Hepatocyte (in vitro differentiated cells): ENCODE measurements at regions not wholly inside any gene's neighbourhood (a gene's known extent, or its start where the extent isn't known, plus 50 kb on each side); places are given as distances from the start of the nearest gene placed in this dataset.

Experiments used
- DNase-seq: peaks from one replicate; pipeline ENCODE4 v3.0.0-alpha.2; 2016; ENCODE audit warnings: low spot score
- H2AFZ ChIP-seq: fragments of 200-600 bp; sonication (generic); 2 replicates; pipeline ENCODE4 v1.6.0; 2016; ENCODE audit warnings: antibody characterized with exemption, mild to moderate bottlenecking
- H3K27ac ChIP-seq: fragments of 200-600 bp; sonication (generic); 2 replicates; pipeline ENCODE4 v1.5.1; 2016; ENCODE audit warnings: mild to moderate bottlenecking
- H3K27me3 ChIP-seq: fragments of 200-600 bp; sonication (generic); 2 replicates; pipeline ENCODE4 v1.6.1; 2016
- H3K36me3 ChIP-seq: fragments of 200-600 bp; sonication (generic); replicated peaks from 2 replicates; pipeline ENCODE4 v1.5.1; 2016; ENCODE audit warnings: low read depth; ENCODE audit not compliant: insufficient read depth
- H3K4me1 ChIP-seq: fragments of 200-600 bp; sonication (generic); 2 replicates; pipeline ENCODE4 v1.5.1; 2016; ENCODE audit warnings: mild to moderate bottlenecking, moderate library complexity; ENCODE audit not compliant: insufficient read depth
- H3K4me2 ChIP-seq: fragments of 200-600 bp; sonication (generic); 2 replicates; pipeline ENCODE4 v1.6.0; 2016
- H3K4me3 ChIP-seq: fragments of 200-600 bp; sonication (generic); 2 replicates; pipeline ENCODE4 v1.5.1; 2016; ENCODE audit warnings: mild to moderate bottlenecking
- H3K79me2 ChIP-seq: fragments of 200-600 bp; sonication (generic); 2 replicates; pipeline ENCODE4 v1.6.0; 2017; ENCODE audit warnings: mild to moderate bottlenecking
- H3K9me2 ChIP-seq: fragments of 200-600 bp; sonication (generic); replicated peaks from 2 replicates; pipeline ENCODE4 v1.6.0; 2017; ENCODE audit warnings: mild to moderate bottlenecking; ENCODE audit not compliant: insufficient read depth
- H3K9me3 ChIP-seq: fragments of 200-600 bp; sonication (generic); 2 replicates; pipeline ENCODE4 v1.5.1; 2016; ENCODE audit warnings: low read depth, mild to moderate bottlenecking
- H4K20me1 ChIP-seq: fragments of 200-600 bp; sonication (generic); 2 replicates; pipeline ENCODE4 v1.6.0; 2016; ENCODE audit warnings: mild to moderate bottlenecking; ENCODE audit not compliant: insufficient read depth, poor library complexity, severe bottlenecking
- EZH2 ChIP-seq: fragments of 200-600 bp; sonication (generic); IDR thresholded peaks from 2 replicates; pipeline ENCODE4 v1.6.1; 2016; ENCODE audit warnings: antibody characterized with exemption, mild to moderate bottlenecking, borderline replicate concordance
- EZH2phosphoT487 ChIP-seq: fragments of 200-600 bp; sonication (generic); IDR thresholded peaks from one replicate; pipeline ENCODE4 v1.6.1; 2018; ENCODE audit warnings: antibody characterized with exemption, mild to moderate bottlenecking, low read depth, moderate library complexity; ENCODE audit not compliant: unreplicated experiment, severe bottlenecking
- WGBS: methylation state at CpG from one replicate; pipeline ENCODE4 v1.1.6; 2016; ENCODE audit warnings: low lambda C conversion rate; ENCODE audit errors: missing lambda C conversion rate; 5-methylcytosine and 5-hydroxymethylcytosine counted together
- TF ChIP-seq, protein P1 (sequence below): fragments of 200-600 bp; sonication (generic); IDR thresholded peaks from 2 replicates; pipeline ENCODE4 v1.5.1; 2016; ENCODE audit warnings: antibody characterized with exemption, mild to moderate bottlenecking; ENCODE audit not compliant: poor library complexity

DNA sequence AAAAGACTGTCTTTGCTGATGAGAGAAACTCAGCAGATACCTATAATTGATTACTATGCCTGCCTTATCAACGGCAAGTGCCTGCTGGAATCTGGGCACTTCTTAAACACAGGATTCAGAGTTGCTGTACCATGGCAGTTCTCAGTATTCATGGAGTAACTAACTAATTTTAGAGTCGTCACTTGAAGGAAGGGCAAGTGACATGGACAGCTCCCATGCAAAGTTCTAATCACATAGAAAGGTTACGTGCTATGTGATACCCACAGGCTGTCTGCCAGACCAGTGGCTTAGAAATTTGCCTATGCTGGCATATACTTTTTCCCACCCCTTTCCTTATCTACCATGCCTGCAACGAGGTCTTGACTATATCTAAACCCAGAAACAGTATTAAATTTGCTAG lies 931.1 kb upstream of the TENM3 start:
- no peak overlapping the region for H3K4me2 ChIP-seq
- WGBS = 59% methylated on average over 4 of the region's 4 CpGs
- no peak for DNase-seq
- no peaks in the 10 kb centered on the region for H3K9me2 ChIP-seq
- H3K4me1 ChIP-seq = no peaks in the 10 kb centered on the region
- no peak overlapping the region for H3K4me3 ChIP-seq
- H3K27me3 ChIP-seq = no peaks in the 10 kb centered on the region
- H3K79me2 ChIP-seq = no peaks in the 10 kb centered on the region
- TF ChIP-seq, protein P1, sequence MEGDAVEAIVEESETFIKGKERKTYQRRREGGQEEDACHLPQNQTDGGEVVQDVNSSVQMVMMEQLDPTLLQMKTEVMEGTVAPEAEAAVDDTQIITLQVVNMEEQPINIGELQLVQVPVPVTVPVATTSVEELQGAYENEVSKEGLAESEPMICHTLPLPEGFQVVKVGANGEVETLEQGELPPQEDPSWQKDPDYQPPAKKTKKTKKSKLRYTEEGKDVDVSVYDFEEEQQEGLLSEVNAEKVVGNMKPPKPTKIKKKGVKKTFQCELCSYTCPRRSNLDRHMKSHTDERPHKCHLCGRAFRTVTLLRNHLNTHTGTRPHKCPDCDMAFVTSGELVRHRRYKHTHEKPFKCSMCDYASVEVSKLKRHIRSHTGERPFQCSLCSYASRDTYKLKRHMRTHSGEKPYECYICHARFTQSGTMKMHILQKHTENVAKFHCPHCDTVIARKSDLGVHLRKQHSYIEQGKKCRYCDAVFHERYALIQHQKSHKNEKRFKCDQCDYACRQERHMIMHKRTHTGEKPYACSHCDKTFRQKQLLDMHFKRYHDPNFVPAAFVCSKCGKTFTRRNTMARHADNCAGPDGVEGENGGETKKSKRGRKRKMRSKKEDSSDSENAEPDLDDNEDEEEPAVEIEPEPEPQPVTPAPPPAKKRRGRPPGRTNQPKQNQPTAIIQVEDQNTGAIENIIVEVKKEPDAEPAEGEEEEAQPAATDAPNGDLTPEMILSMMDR = no peak
- no peak for TF ChIP-seq EZH2phosphoT487
- TF ChIP-seq EZH2 = no peak
- no peaks in the 10 kb centered on the region for H3K36me3 ChIP-seq
- H3K27ac ChIP-seq = no peak overlapping the region
- no peaks in the 10 kb centered on the region for H3K9me3 ChIP-seq
- H2AFZ ChIP-seq = no peak overlapping the region
- H4K20me1 ChIP-seq = no peaks in the 10 kb centered on the region

DNA sequence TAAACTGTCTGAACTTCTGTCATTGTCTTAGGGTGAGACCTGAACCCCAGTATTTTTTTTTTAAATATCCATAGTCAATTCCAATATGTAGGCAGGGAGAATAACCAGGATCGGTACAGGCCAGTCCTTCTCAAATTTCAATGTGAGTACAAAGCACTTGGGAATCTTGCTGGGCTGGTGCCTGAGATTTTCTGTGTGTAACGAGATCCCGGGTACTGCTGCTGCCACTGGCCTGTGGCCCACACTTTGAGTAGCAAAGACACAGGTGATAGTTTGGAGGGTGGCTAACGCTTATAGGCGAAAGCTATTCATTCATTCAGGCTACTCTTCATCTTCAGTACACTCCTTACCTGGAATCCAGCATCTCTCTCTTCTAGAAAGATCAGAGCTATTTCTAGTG lies 923.6 kb upstream of the TENM3 start:
- Histone ChIP-seq H3K4me2 (no peak overlapping the region), H3K4me1 (no peaks in the 10 kb centered on the region), H3K9me2 (no peaks in the 10 kb centered on the region), H3K27me3 (no peaks in the 10 kb centered on the region), H3K36me3 (no peaks in the 10 kb centered on the region), H2AFZ (no peak overlapping the region), H3K9me3 (no peaks in the 10 kb centered on the region), H4K20me1 (no peaks in the 10 kb centered on the region), H3K27ac (no peak overlapping the region), H3K4me3 (no peak overlapping the region), H3K79me2 (no peaks in the 10 kb centered on the region)
- TF ChIP-seq, protein P1 = no peak
- TF ChIP-seq EZH2phosphoT487 (no peak), EZH2 (no peak)
- DNase-seq = no peak
- 78% methylated on average over 5 of the region's 5 CpGs for WGBS

DNA sequence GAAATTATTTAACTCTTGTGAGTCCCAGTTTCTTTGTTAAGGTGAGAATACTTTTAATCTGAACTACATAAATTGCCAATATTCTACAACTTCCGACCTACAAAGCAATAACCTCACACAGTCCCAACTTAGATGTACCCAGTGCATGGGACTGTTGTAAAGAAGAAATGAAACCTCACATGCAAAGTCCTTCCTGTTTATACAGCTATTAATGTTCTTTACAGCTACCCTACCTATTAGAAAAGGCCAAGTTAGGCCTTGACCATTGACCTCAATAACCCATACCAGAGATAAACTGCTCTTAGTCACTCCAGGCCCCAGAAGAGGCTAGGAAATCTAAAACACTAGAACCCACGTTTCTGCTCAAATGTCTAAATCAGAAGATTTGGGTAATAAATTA lies 920.1 kb upstream of the TENM3 start:
- no peak for DNase-seq
- no peaks in the 10 kb centered on the region for H3K4me1 ChIP-seq
- no peaks in the 10 kb centered on the region for H3K79me2 ChIP-seq
- H3K27ac ChIP-seq = no peak overlapping the region
- no peaks in the 10 kb centered on the region for H3K9me3 ChIP-seq
- no peak overlapping the region for H3K4me3 ChIP-seq
- no peaks in the 10 kb centered on the region for H4K20me1 ChIP-seq
- no peaks in the 10 kb centered on the region for H3K36me3 ChIP-seq
- no peaks in the 10 kb centered on the region for H3K27me3 ChIP-seq
- no peak overlapping the region for H3K4me2 ChIP-seq
- TF ChIP-seq EZH2 = no peak
- TF ChIP-seq EZH2phosphoT487 = no peak
- TF ChIP-seq, protein P1 = no peak
- WGBS = 75% methylated on average over 2 of the region's 2 CpGs
- no peak overlapping the region for H2AFZ ChIP-seq
- H3K9me2 ChIP-seq = no peaks in the 10 kb centered on the region

DNA sequence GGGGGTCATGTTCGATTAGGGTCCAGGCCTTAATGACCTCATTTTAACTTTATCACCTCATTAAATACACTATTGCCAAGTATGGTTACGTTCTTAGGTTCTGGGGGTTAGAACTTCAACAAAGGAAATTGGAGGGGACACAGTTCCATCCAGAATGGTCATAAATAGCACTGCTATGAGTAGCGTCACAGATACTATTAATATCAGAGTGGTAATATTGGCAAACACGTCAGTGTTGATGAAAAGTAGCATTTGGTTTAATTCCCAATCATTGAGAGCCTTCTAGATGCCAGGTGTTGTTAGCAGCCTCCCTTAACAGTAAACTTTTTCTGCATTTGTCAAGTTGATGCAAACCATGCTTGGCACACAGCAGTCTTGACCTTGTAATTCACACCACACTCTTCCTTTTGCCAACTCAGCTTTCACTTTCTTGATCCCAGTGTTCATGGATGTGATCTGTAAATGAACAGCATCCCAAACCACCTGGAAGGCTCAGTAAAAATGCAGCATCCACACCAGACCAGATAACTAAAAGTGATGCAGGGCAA lies 912.5 kb upstream of the TENM3 start:
- Histone ChIP-seq H3K27ac (no peak overlapping the region), H3K9me2 (no peaks in the 10 kb centered on the region), H4K20me1 (no peaks in the 10 kb centered on the region), H3K4me1 (peaks cover 9% of the 10 kb centered on the region), H3K4me2 (peak overlapping the region; percentile 40), H3K36me3 (no peaks in the 10 kb centered on the region), H3K27me3 (no peaks in the 10 kb centered on the region), H3K9me3 (no peaks in the 10 kb centered on the region), H3K4me3 (no peak overlapping the region), H3K79me2 (no peaks in the 10 kb centered on the region), H2AFZ (no peak overlapping the region)
- TF ChIP-seq EZH2 (no peak), EZH2phosphoT487 (no peak)
- TF ChIP-seq, protein P1 = no peak
- 68% methylated on average over 4 of the region's 4 CpGs for WGBS
- DNase-seq = no peak
